Brain microvascular endothelial cell (primary cell): ENCODE measurements at regions not wholly inside any gene's neighbourhood (a gene's known extent, or its start where the extent isn't known, plus 50 kb on each side); places are given as distances from the start of the nearest gene placed in this dataset.

Source experiments
- DNase-seq: peaks from one replicate; pipeline ENCODE4 v3.0.0-alpha.2; 2020
- H3K27ac ChIP-seq: fragments of 250-450 bp; sonication (Bioruptor Pico); 2 replicates; pipeline ENCODE4 v1.5.1; 2020; ENCODE audit warnings: mild to moderate bottlenecking, moderate library complexity
- H3K27me3 ChIP-seq: fragments of 250-450 bp; sonication (Bioruptor Pico); replicated peaks from 2 replicates; pipeline ENCODE4 v1.5.1; 2020; ENCODE audit warnings: mild to moderate bottlenecking
- H3K36me3 ChIP-seq: fragments of 250-450 bp; sonication (Bioruptor Pico); replicated peaks from 2 replicates; pipeline ENCODE4 v1.5.1; 2020; ENCODE audit warnings: mild to moderate bottlenecking
- H3K4me3 ChIP-seq: 2 replicates; pipeline ENCODE4 v1.5.1; 2011; ENCODE audit warnings: low read depth, mild to moderate bottlenecking, control low read depth, low read length, moderate library complexity
- CTCF ChIP-seq: IDR thresholded peaks from 2 replicates; pipeline ENCODE4 v1.5.1; 2011; ENCODE audit warnings: low read depth, mild to moderate bottlenecking, moderate library complexity, low read length, control low read depth, inconsistent platforms; ENCODE audit errors: missing control alignments
- in situ Hi-C: cut with HindIII; loops from 2 replicates; pipeline ENCODE4 v1.10.0; 2017; ENCODE audit warnings: low sequenced_read_pairs, low pct_ligation_motif_present

- Histone ChIP-seq H3K27ac (no peak overlapping the region), H3K27me3 (no peaks in the 10 kb centered on the region), H3K36me3 (no peaks in the 10 kb centered on the region), H3K4me3 (no peak overlapping the region)
- DNase-seq: no peak
- TF ChIP-seq CTCF: no peak
- in situ Hi-C loops: no loop called here
Observed at GRCh38 chr5:166172597-166172996, 2118.8 kb upstream of the WWC1 start.

- Histone ChIP-seq H3K4me3 (no peak overlapping the region), H3K27me3 (no peaks in the 10 kb centered on the region), H3K36me3 (no peaks in the 10 kb centered on the region), H3K27ac (no peak overlapping the region)
- in situ Hi-C loops: no loop called here
- DNase-seq: no peak
- no peak for TF ChIP-seq CTCF
Observed at GRCh38 chr5:166178411-166179080, 2112.9 kb upstream of the WWC1 start.

- TF ChIP-seq CTCF: no peak
- H3K27ac ChIP-seq: no peak overlapping the region
- H3K4me3 ChIP-seq: no peak overlapping the region
- DNase-seq: no peak
- H3K36me3 ChIP-seq: no peaks in the 10 kb centered on the region
- H3K27me3 ChIP-seq: no peaks in the 10 kb centered on the region
- in situ Hi-C loops: no loop called here
Observed at GRCh38 chr5:166185185-166185584, 2106.3 kb upstream of the WWC1 start.

- H3K4me3 ChIP-seq: no peak overlapping the region
- in situ Hi-C loops: no loop called here
- H3K27me3 ChIP-seq: no peaks in the 10 kb centered on the region
- TF ChIP-seq CTCF: no peak
- no peak for DNase-seq
- H3K27ac ChIP-seq: no peak overlapping the region
- no peaks in the 10 kb centered on the region for H3K36me3 ChIP-seq
Observed at GRCh38 chr5:166188501-166189325, 2102.7 kb upstream of the WWC1 start.

GRCh38 chr5:166192696-166193095, 2098.7 kb upstream of the WWC1 start:
- in situ Hi-C loops: no loop called here
- DNase-seq: no peak
- TF ChIP-seq CTCF: no peak
- Histone ChIP-seq H3K4me3 (no peak overlapping the region), H3K27ac (no peak overlapping the region), H3K27me3 (no peaks in the 10 kb centered on the region), H3K36me3 (no peaks in the 10 kb centered on the region)
